Activated naive CD4-positive, alpha-beta T cell treated with anti-CD3 and anti-CD28 coated beads, Interleukin-2, amount 10 ng/mL, durations not matched to agents 7 days and 5 days (primary cell): ENCODE measurements at regions not wholly inside any gene's neighbourhood (a gene's known extent, or its start where the extent isn't known, plus 50 kb on each side); places are given as distances from the start of the nearest gene placed in this dataset.
"Not testable (repeated sequence)": the region's sequence is repeated elsewhere in the genome, so short reads cannot be mapped to it uniquely, and the experiment has no call there.

Experiments
- CTCF ChIA-PET: fragments of 350-600 bp; sonication (Branson Sonifier 250); formaldehyde crosslinking; loops from one replicate; lab custom pipeline; 2021; ENCODE audit warnings: antibody characterized with exemption; lab: Charles Lee
- DNase-seq: peaks from one replicate; pipeline ENCODE4 v3.0.0-alpha.2; 2020
- H3K27ac Mint-ChIP-seq: one replicate; pipeline ENCODE4 v1.8.0; 2021; ENCODE audit warnings: mild to moderate bottlenecking, moderate library complexity, mixed read lengths
- H3K27me3 Mint-ChIP-seq: one replicate; pipeline ENCODE4 v1.8.0; 2021; ENCODE audit warnings: mild to moderate bottlenecking, mixed read lengths
- H3K36me3 Mint-ChIP-seq: one replicate; pipeline ENCODE4 v1.8.0; 2021; ENCODE audit warnings: mixed read lengths
- H3K4me1 Mint-ChIP-seq: one replicate; pipeline ENCODE4 v1.8.0; 2021; ENCODE audit warnings: mixed read lengths
- H3K4me3 Mint-ChIP-seq: one replicate; pipeline ENCODE4 v1.8.0; 2021; ENCODE audit warnings: mild to moderate bottlenecking, moderate library complexity, mixed read lengths
- H3K9me3 Mint-ChIP-seq: one replicate; pipeline ENCODE4 v1.8.0; 2021; ENCODE audit warnings: mixed read lengths

DNA sequence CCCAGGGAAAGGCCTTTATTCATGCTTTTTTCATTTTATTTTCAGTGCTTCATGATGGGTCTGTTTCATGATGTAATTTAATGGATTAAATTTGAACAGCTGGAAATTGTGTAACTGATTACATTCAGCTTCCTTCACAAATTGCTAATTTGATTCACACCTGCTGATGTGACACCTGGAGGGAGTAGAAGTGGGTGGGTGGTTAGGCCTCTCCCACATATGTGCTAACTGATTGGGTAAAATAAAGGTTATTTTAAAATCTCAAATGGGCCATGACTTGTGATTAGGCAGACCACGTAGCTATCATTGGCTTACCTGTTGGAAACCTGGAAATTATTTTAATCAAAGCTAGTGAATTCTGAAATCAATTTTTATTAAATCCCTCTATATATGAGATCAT, 142.1 kb downstream of the GXYLT1 start:
- Mint-ChIP-seq H3K27ac (no peak overlapping the region), H3K27me3 (peaks cover 7% of the 10 kb centered on the region), H3K4me3 (no peak overlapping the region), H3K9me3 (no peaks in the 10 kb centered on the region), H3K4me1 (no peaks in the 10 kb centered on the region), H3K36me3 (no peaks in the 10 kb centered on the region)
- DNase-seq: no peak
- CTCF ChIA-PET: no interaction called here

DNA sequence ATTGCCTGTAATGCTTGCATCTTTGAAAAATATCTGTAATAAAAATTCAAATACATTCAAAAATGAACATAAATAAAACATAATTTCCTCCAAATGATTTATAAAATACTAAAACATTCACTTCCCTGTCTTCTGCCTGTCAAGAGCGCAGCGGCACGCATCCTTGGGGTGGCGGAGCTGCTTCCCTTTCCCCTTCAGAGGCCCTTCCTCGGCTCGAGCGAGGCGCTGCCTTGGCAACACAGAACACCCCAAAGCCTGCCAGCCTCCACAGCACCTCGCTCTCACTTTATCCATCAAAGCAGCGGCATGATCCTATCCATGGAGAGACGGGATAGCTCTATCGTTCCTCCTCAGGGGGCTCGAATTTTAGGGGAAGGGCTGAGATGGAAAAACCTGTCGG, 146.2 kb downstream of the GXYLT1 start:
- H3K4me1 Mint-ChIP-seq: no peaks in the 10 kb centered on the region
- H3K9me3 Mint-ChIP-seq: no peaks in the 10 kb centered on the region
- CTCF ChIA-PET: no interaction called here
- peaks cover 7% of the 10 kb centered on the region for H3K27me3 Mint-ChIP-seq
- H3K36me3 Mint-ChIP-seq: no peaks in the 10 kb centered on the region
- H3K4me3 Mint-ChIP-seq: no peak overlapping the region
- no peak for DNase-seq
- no peak overlapping the region for H3K27ac Mint-ChIP-seq

DNA sequence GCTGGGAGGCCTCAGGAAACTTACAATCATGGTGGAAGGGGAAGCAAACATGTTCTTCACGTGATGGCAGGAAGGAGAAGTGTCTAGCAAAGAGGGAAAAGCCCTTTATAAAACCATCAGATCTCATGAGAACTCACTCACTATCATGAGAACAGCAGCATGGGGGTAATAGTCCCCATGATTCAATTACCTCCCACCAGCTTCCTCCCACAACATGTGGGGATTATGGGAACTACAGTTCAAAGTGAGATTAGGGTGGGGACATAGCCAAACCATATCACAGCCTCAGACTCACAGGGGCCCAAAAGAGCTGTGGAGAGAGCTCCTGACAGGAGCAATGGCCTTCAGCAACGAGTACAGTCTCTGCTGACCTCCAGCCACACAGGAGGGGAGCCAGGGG, 151.4 kb downstream of the GXYLT1 start:
- H3K27me3 Mint-ChIP-seq: peaks cover 3% of the 10 kb centered on the region
- DNase-seq: no peak
- H3K4me3 Mint-ChIP-seq: no peak overlapping the region
- CTCF ChIA-PET: no interaction called here
- no peaks in the 10 kb centered on the region for H3K9me3 Mint-ChIP-seq
- H3K36me3 Mint-ChIP-seq: no peaks in the 10 kb centered on the region
- H3K27ac Mint-ChIP-seq: no peak overlapping the region
- no peaks in the 10 kb centered on the region for H3K4me1 Mint-ChIP-seq

DNA sequence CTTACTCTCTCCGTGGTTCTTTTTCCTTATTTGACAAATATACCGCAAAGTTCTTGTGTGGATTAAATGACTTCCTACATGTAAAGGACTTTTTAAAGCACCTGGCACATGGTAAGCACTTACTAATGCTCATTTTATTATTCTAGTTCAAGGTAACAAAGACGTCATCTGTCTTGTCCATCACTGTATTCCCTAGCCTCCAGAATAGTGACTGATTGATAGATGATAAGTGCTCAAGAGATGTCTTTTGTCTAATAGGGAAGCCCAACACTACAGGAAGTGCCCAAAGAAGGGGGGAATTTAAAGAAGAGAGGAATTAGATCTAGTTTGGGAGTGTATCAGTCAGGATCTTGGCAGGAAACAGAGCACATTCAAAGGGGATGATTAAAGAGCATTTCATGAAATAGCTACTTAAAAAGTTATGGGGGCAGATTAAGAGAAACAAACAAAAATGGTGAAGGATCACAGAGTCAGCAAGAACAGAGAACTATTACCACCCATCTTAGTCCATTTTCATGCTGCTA, 151.9 kb downstream of the GXYLT1 start:
- no peak overlapping the region for H3K4me3 Mint-ChIP-seq
- H3K36me3 Mint-ChIP-seq: no peaks in the 10 kb centered on the region
- H3K9me3 Mint-ChIP-seq: no peaks in the 10 kb centered on the region
- H3K27ac Mint-ChIP-seq: no peak overlapping the region
- CTCF ChIA-PET: no interaction called here
- no peaks in the 10 kb centered on the region for H3K4me1 Mint-ChIP-seq
- H3K27me3 Mint-ChIP-seq: no peaks in the 10 kb centered on the region
- DNase-seq: no peak

DNA sequence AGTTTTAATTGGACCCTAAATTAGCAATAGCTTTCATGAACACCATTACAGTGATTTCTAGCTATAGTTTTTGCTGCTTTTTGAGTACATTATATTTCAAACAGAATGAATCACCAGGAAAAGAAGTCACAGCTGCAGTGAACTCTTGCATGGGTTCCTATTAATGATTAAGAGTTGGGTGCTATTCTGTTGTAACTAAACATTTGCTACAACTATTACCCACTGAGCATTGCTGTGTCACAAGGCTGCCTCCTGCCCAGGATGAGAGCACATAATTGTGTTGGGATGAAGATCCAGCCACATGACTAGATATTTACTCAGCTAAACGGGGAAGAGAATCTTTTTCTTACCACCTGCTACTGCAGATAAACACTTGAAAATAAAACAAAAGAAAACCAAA, 152.7 kb downstream of the GXYLT1 start:
- no peaks in the 10 kb centered on the region for H3K27me3 Mint-ChIP-seq
- no peaks in the 10 kb centered on the region for H3K36me3 Mint-ChIP-seq
- H3K4me1 Mint-ChIP-seq: no peaks in the 10 kb centered on the region
- H3K4me3 Mint-ChIP-seq: no peak overlapping the region
- DNase-seq: no peak
- no peak overlapping the region for H3K27ac Mint-ChIP-seq
- CTCF ChIA-PET: interaction anchor here (0.8 kb wide), 1 partner anchor 32 kb away, joined by 4 read pairs; no protein-coding TSS in a partner anchor
- no peaks in the 10 kb centered on the region for H3K9me3 Mint-ChIP-seq

GRCh38 chr12:41988715-41989114, 156.0 kb downstream of the GXYLT1 start:
- H3K27me3 Mint-ChIP-seq: no peaks in the 10 kb centered on the region
- H3K9me3 Mint-ChIP-seq: no peaks in the 10 kb centered on the region
- H3K36me3 Mint-ChIP-seq: no peaks in the 10 kb centered on the region
- H3K4me1 Mint-ChIP-seq: no peaks in the 10 kb centered on the region
- H3K27ac Mint-ChIP-seq: no peak overlapping the region
- no peak overlapping the region for H3K4me3 Mint-ChIP-seq
- DNase-seq: no peak
- CTCF ChIA-PET: no interaction called here

DNA sequence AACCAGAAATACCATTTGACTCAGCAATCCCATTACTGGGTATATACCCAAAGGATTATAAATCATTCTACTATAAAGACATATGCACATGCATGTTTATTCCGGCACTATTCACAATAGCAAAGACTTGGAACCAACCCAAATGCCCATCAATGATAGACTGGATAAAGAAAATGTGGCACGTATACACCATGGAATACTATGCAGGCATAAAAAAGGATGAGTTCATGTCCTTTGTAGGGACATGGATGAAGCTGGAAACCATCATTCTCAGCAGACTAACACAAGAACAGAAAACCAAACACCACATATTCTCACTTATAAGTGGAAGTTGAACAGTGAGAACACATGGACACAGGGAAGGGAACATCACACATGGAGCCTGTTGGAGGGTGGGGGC, 158.2 kb downstream of the GXYLT1 start:
- H3K27me3 Mint-ChIP-seq, H3K9me3 Mint-ChIP-seq, DNase-seq, H3K4me3 Mint-ChIP-seq, H3K4me1 Mint-ChIP-seq, H3K36me3 Mint-ChIP-seq, H3K27ac Mint-ChIP-seq, CTCF ChIA-PET: not testable (repeated sequence)

GRCh38 chr12:41983856-41984255, 160.8 kb downstream of the GXYLT1 start:
- no peak for DNase-seq
- Mint-ChIP-seq H3K27ac (no peak overlapping the region), H3K27me3 (peaks cover 3% of the 10 kb centered on the region), H3K4me1 (no peaks in the 10 kb centered on the region), H3K4me3 (no peak overlapping the region), H3K36me3 (no peaks in the 10 kb centered on the region), H3K9me3 (no peaks in the 10 kb centered on the region)
- CTCF ChIA-PET: no interaction called here

- H3K4me1 Mint-ChIP-seq: no peaks in the 10 kb centered on the region
- CTCF ChIA-PET: interaction anchor here (0.7 kb wide), 1 partner anchor 628 kb away, joined by 3 read pairs; no protein-coding TSS in a partner anchor
- H3K4me3 Mint-ChIP-seq: no peak overlapping the region
- no peak for DNase-seq
- H3K27me3 Mint-ChIP-seq: peaks cover 3% of the 10 kb centered on the region
- no peaks in the 10 kb centered on the region for H3K36me3 Mint-ChIP-seq
- no peak overlapping the region for H3K27ac Mint-ChIP-seq
- H3K9me3 Mint-ChIP-seq: no peaks in the 10 kb centered on the region
Measured at GRCh38 chr12:41983394-41983793, 161.3 kb downstream of the GXYLT1 start.

DNA sequence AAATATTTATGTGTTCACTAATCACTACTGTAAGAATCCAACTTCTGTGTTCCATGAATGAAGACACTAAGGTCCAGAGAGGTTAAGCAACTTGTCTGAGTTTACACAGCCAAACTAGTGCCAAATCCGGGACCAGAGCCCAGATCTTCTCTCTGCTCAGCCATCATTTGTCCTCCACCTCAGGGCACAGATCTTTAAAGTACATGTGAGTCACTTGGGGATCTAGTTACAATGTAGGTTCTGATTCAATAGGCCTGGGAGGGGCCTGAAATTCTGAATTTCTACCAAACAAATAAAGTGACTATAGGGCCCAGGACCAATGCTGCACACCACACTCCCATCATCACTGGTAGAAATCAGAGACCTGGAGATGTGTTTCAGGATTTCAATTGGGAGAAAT, 162.9 kb downstream of the GXYLT1 start:
- no peak for DNase-seq
- H3K27ac Mint-ChIP-seq: no peak overlapping the region
- H3K9me3 Mint-ChIP-seq: no peaks in the 10 kb centered on the region
- CTCF ChIA-PET: no interaction called here
- no peak overlapping the region for H3K4me3 Mint-ChIP-seq
- H3K27me3 Mint-ChIP-seq: peaks cover 3% of the 10 kb centered on the region
- H3K36me3 Mint-ChIP-seq: no peaks in the 10 kb centered on the region
- no peaks in the 10 kb centered on the region for H3K4me1 Mint-ChIP-seq

DNA sequence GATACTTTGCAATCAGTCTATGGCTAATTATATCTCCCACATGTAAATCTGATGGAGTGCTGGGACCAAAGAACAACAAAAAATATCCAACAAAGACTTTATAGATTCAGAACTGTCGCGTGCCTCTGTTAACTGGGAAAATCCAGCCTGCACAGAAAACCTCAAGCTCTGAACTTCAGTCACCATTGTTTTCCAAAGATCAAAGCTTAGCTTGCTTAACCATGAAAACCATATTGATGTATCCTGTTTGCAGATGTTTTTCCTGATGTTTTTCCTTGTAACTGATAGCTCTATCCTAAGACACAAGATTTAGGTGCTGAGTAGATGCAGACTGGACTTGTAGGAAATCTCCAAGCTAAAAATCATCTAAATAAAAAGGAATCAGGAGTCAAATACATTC, 163.7 kb downstream of the GXYLT1 start:
- Mint-ChIP-seq H3K4me1 (no peaks in the 10 kb centered on the region), H3K9me3 (no peaks in the 10 kb centered on the region), H3K4me3 (no peak overlapping the region), H3K36me3 (no peaks in the 10 kb centered on the region), H3K27ac (no peak overlapping the region), H3K27me3 (peaks cover 3% of the 10 kb centered on the region)
- no peak for DNase-seq
- CTCF ChIA-PET: no interaction called here

GRCh38 chr12:41980390-41980789, 164.3 kb downstream of the GXYLT1 start:
- H3K9me3 Mint-ChIP-seq: no peaks in the 10 kb centered on the region
- no peak overlapping the region for H3K4me3 Mint-ChIP-seq
- no peak overlapping the region for H3K27ac Mint-ChIP-seq
- no peak for DNase-seq
- H3K4me1 Mint-ChIP-seq: no peaks in the 10 kb centered on the region
- no peaks in the 10 kb centered on the region for H3K36me3 Mint-ChIP-seq
- peaks cover 3% of the 10 kb centered on the region for H3K27me3 Mint-ChIP-seq
- CTCF ChIA-PET: interaction anchor here (0.6 kb wide), 1 partner anchor 745 kb away, joined by 3 read pairs; no protein-coding TSS in a partner anchor

- no peaks in the 10 kb centered on the region for H3K4me1 Mint-ChIP-seq
Measured at GRCh38 chr12:41979574-41979973, 165.1 kb downstream of the GXYLT1 start.

GRCh38 chr12:41972598-41972997, 172.1 kb downstream of the GXYLT1 start:
- no peaks in the 10 kb centered on the region for H3K9me3 Mint-ChIP-seq
- no peak overlapping the region for H3K4me3 Mint-ChIP-seq
- no peak overlapping the region for H3K27ac Mint-ChIP-seq
- no peaks in the 10 kb centered on the region for H3K4me1 Mint-ChIP-seq
- no peaks in the 10 kb centered on the region for H3K27me3 Mint-ChIP-seq
- DNase-seq: no peak
- no peaks in the 10 kb centered on the region for H3K36me3 Mint-ChIP-seq
- CTCF ChIA-PET: no interaction called here

More at GRCh38 chr12:41979574-41979973, 165.1 kb downstream of the GXYLT1 start:
- H3K36me3 Mint-ChIP-seq: no peaks in the 10 kb centered on the region
- no peak for DNase-seq
- CTCF ChIA-PET: no interaction called here
- no peak overlapping the region for H3K4me3 Mint-ChIP-seq
- no peaks in the 10 kb centered on the region for H3K9me3 Mint-ChIP-seq
- H3K27me3 Mint-ChIP-seq: peaks cover 3% of the 10 kb centered on the region
- H3K27ac Mint-ChIP-seq: no peak overlapping the region

GRCh38 chr12:41972196-41972595, 172.5 kb downstream of the GXYLT1 start:
- H3K4me3 Mint-ChIP-seq: no peak overlapping the region
- CTCF ChIA-PET: no interaction called here
- DNase-seq: no peak
- H3K27me3 Mint-ChIP-seq: no peaks in the 10 kb centered on the region
- no peaks in the 10 kb centered on the region for H3K36me3 Mint-ChIP-seq
- no peaks in the 10 kb centered on the region for H3K9me3 Mint-ChIP-seq
- no peak overlapping the region for H3K27ac Mint-ChIP-seq
- H3K4me1 Mint-ChIP-seq: no peaks in the 10 kb centered on the region

DNA sequence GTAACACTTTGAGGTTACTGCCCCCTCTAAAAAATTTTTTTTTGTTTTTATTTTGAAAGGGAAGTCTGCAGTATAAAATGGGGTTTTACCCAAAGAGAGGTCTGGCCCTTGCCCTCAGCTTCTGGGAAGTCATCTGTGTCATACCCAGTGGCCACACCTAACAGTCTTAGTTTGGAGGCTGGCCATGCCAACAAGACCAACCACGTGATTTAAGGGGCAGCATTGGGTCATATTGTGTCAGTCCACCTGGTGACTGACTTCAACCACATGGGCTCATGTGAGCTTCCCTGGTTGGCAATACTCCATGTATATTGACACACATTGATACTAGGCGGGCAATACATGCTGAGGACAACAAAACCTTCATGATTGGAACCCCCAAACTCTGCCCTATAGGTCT, 173.9 kb downstream of the GXYLT1 start:
- H3K27me3 Mint-ChIP-seq: no peaks in the 10 kb centered on the region
- CTCF ChIA-PET: no interaction called here
- no peaks in the 10 kb centered on the region for H3K9me3 Mint-ChIP-seq
- no peak overlapping the region for H3K27ac Mint-ChIP-seq
- no peak overlapping the region for H3K4me3 Mint-ChIP-seq
- no peaks in the 10 kb centered on the region for H3K36me3 Mint-ChIP-seq
- H3K4me1 Mint-ChIP-seq: no peaks in the 10 kb centered on the region
- DNase-seq: no peak
